ENCODE measurements at regions not wholly inside any gene's neighbourhood (a gene's known extent, or its start where the extent isn't known, plus 50 kb on each side); places are given as distances from the start of the nearest gene placed in this dataset.
A peak's percentile ranks its signal among the peaks of the same experiment; 100 is the strongest.

DNA sequence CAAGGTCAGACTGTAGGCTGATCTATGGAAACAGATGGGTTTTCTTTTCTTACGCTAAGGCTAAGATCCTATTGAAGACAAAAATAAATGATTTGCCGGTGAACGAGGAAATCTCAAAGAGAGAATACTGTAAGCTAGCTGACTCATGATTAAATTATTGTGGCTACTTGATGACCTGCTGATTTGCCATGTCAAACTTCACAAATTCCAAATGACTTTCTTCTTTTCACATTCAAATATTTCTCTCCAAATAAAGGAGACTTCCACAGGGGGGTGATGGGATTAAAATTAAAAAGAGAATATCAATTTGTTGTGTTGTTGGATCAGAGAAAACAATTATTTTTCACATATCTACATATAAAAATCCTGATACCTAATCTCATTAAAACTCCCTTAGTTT lies 860.6 kb upstream of the ZWINT start:
- no peaks in the 10 kb centered on the region for H3K27me3 ChIP-seq (ENCODE audit: insufficient read depth)
- peak overlapping the region; percentile 38 for H3K4me3 ChIP-seq
- H3K9me2 ChIP-seq (ENCODE audit: insufficient read depth): no peaks in the 10 kb centered on the region
- H3K27ac Mint-ChIP-seq: peak overlapping the region; percentile 96
- H3K79me2 ChIP-seq (replicated peaks; ENCODE audit: insufficient read depth): peaks cover 32% of the 10 kb centered on the region
- H3F3A ChIP-seq (replicated peaks; ENCODE audit: low read depth): no peaks in the 10 kb centered on the region
- DNase-seq (ENCODE audit: low spot score): peak; percentile 35
- H3K4me1 Mint-ChIP-seq: peaks cover 51% of the 10 kb centered on the region
- no peak for TF ChIP-seq STAT1 (IDR thresholded peaks at IDR 0.05; ENCODE audit: unreplicated experiment)
- TF ChIP-seq, protein P1, sequence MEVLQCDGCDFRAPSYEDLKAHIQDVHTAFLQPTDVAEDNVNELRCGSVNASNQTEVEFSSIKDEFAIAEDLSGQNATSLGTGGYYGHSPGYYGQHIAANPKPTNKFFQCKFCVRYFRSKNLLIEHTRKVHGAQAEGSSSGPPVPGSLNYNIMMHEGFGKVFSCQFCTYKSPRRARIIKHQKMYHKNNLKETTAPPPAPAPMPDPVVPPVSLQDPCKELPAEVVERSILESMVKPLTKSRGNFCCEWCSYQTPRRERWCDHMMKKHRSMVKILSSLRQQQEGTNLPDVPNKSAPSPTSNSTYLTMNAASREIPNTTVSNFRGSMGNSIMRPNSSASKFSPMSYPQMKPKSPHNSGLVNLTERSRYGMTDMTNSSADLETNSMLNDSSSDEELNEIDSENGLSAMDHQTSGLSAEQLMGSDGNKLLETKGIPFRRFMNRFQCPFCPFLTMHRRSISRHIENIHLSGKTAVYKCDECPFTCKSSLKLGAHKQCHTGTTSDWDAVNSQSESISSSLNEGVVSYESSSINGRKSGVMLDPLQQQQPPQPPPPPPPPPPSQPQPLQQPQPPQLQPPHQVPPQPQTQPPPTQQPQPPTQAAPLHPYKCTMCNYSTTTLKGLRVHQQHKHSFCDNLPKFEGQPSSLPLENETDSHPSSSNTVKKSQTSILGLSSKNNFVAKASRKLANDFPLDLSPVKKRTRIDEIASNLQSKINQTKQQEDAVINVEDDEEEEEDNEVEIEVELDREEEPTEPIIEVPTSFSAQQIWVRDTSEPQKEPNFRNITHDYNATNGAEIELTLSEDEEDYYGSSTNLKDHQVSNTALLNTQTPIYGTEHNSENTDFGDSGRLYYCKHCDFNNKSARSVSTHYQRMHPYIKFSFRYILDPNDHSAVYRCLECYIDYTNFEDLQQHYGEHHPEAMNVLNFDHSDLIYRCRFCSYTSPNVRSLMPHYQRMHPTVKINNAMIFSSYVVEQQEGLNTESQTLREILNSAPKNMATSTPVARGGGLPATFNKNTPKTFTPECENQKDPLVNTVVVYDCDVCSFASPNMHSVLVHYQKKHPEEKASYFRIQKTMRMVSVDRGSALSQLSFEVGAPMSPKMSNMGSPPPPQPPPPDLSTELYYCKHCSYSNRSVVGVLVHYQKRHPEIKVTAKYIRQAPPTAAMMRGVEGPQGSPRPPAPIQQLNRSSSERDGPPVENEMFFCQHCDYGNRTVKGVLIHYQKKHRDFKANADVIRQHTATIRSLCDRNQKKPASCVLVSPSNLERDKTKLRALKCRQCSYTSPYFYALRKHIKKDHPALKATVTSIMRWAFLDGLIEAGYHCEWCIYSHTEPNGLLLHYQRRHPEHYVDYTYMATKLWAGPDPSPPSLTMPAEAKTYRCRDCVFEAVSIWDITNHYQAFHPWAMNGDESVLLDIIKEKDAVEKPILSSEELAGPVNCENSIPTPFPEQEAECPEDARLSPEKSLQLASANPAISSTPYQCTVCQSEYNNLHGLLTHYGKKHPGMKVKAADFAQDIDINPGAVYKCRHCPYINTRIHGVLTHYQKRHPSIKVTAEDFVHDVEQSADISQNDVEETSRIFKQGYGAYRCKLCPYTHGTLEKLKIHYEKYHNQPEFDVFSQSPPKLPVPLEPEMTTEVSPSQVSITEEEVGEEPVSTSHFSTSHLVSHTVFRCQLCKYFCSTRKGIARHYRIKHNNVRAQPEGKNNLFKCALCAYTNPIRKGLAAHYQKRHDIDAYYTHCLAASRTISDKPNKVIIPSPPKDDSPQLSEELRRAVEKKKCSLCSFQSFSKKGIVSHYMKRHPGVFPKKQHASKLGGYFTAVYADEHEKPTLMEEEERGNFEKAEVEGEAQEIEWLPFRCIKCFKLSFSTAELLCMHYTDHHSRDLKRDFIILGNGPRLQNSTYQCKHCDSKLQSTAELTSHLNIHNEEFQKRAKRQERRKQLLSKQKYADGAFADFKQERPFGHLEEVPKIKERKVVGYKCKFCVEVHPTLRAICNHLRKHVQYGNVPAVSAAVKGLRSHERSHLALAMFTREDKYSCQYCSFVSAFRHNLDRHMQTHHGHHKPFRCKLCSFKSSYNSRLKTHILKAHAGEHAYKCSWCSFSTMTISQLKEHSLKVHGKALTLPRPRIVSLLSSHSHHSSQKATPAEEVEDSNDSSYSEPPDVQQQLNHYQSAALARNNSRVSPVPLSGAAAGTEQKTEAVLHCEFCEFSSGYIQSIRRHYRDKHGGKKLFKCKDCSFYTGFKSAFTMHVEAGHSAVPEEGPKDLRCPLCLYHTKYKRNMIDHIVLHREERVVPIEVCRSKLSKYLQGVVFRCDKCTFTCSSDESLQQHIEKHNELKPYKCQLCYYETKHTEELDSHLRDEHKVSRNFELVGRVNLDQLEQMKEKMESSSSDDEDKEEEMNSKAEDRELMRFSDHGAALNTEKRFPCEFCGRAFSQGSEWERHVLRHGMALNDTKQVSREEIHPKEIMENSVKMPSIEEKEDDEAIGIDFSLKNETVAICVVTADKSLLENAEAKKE (CRISPR knock-in tag; IDR thresholded peaks at IDR 0.05): no peak
- TF ChIP-seq JUNB (IDR thresholded peaks at IDR 0.05; ENCODE audit: unreplicated experiment): no peak
- TF ChIP-seq CREB1 (CRISPR knock-in tag; IDR thresholded peaks at IDR 0.05; ENCODE audit: low read depth): no peak
- TF ChIP-seq EZH2phosphoT487 (IDR thresholded peaks at IDR 0.05; ENCODE audit: unreplicated experiment): no peak
- TF ChIP-seq, protein P2, sequence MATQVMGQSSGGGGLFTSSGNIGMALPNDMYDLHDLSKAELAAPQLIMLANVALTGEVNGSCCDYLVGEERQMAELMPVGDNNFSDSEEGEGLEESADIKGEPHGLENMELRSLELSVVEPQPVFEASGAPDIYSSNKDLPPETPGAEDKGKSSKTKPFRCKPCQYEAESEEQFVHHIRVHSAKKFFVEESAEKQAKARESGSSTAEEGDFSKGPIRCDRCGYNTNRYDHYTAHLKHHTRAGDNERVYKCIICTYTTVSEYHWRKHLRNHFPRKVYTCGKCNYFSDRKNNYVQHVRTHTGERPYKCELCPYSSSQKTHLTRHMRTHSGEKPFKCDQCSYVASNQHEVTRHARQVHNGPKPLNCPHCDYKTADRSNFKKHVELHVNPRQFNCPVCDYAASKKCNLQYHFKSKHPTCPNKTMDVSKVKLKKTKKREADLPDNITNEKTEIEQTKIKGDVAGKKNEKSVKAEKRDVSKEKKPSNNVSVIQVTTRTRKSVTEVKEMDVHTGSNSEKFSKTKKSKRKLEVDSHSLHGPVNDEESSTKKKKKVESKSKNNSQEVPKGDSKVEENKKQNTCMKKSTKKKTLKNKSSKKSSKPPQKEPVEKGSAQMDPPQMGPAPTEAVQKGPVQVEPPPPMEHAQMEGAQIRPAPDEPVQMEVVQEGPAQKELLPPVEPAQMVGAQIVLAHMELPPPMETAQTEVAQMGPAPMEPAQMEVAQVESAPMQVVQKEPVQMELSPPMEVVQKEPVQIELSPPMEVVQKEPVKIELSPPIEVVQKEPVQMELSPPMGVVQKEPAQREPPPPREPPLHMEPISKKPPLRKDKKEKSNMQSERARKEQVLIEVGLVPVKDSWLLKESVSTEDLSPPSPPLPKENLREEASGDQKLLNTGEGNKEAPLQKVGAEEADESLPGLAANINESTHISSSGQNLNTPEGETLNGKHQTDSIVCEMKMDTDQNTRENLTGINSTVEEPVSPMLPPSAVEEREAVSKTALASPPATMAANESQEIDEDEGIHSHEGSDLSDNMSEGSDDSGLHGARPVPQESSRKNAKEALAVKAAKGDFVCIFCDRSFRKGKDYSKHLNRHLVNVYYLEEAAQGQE (IDR thresholded peaks at IDR 0.05; ENCODE audit: unreplicated experiment): no peak
- TF ChIP-seq CTCF (conservative IDR thresholded peaks at IDR 0.05; ENCODE audit: low read depth in 2 of 2): no peak
- no peak for TF ChIP-seq ZNF114 (CRISPR knock-in tag; IDR thresholded peaks at IDR 0.05)
- no peak overlapping the region for H2AFZ ChIP-seq
- peak overlapping the region; percentile 85 for H3K4me3 Mint-ChIP-seq
- no peaks in the 10 kb centered on the region for H3K27me3 Mint-ChIP-seq (ENCODE audit: insufficient read depth, low read depth, poor library complexity)
- peaks cover 63% of the 10 kb centered on the region for H3K4me1 ChIP-seq (ENCODE audit: insufficient read depth)
- no peaks in the 10 kb centered on the region for H4K20me1 ChIP-seq (replicated peaks; ENCODE audit: insufficient read depth)
- peak overlapping the region; percentile 70 for H3K4me2 ChIP-seq
- ATAC-seq: no peak
- peak overlapping the region; percentile 93 for H3K27ac ChIP-seq (ENCODE audit: low read depth)
- no peaks in the 10 kb centered on the region for H3K36me3 ChIP-seq (ENCODE audit: insufficient read depth)
- no peaks in the 10 kb centered on the region for H3K9me3 Mint-ChIP-seq
- peaks cover 9% of the 10 kb centered on the region; the same call in 2 of the 3 replicates for H3K36me3 Mint-ChIP-seq (ENCODE audit: low read depth)
